GM12892 (cell line): ENCODE measurements at regions not wholly inside any gene's neighbourhood (a gene's known extent, or its start where the extent isn't known, plus 50 kb on each side); places are given as distances from the start of the nearest gene placed in this dataset.

Experiments
- POLR2A ChIP-seq: IDR thresholded peaks from 2 replicates; pipeline ENCODE4 v1.6.1; 2011; ENCODE audit warnings: low read depth, low read length, control low read depth
- POLR2AphosphoS5 ChIP-seq: IDR thresholded peaks from 2 replicates; pipeline ENCODE4 v1.6.1; 2011; ENCODE audit warnings: low read depth, low read length, control low read depth

DNA sequence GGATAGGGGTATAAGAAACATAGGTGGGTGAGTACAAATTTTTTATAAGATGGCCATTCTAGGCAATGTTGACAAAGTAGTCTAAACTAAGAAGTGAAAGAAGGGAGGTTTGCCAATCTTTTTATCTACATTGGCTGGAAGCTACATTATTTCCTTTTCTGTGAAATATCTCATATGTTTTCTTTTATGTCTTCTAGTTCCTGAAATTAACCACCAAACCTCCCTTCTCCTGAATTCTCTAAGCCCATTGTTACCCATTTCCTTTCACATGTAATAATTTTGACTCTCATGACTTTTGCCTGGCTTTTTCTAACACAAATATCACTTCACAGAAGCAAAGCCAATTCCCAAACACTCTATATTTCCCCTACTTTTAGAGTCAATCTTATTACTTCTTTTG is 496.2 kb upstream of the JAG1 start:
- no peak for TF ChIP-seq POLR2AphosphoS5
- no peak for TF ChIP-seq POLR2A
